ENCODE measurements at regions not wholly inside any gene's neighbourhood (a gene's known extent, or its start where the extent isn't known, plus 50 kb on each side); places are given as distances from the start of the nearest gene placed in this dataset.

DNA sequence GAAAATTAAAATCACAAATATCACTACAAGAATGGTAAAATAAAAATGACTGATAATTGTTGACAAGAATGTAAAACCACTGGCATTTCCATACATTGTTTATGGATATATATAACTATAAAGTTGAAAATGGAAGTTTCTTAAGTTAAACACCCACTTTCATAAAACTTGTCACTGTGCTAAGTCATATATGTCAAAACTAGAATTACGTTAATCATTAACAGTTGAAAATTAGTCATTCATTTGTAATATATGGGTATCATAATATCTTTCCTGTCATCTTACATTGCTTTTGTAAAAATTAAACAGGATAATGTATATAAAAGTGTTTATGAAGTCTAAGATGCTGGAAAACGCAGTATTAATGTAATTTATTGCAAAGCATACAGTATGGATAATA is 1398.6 kb upstream of the ALCAM start:
- TF ChIP-seq, protein P1, sequence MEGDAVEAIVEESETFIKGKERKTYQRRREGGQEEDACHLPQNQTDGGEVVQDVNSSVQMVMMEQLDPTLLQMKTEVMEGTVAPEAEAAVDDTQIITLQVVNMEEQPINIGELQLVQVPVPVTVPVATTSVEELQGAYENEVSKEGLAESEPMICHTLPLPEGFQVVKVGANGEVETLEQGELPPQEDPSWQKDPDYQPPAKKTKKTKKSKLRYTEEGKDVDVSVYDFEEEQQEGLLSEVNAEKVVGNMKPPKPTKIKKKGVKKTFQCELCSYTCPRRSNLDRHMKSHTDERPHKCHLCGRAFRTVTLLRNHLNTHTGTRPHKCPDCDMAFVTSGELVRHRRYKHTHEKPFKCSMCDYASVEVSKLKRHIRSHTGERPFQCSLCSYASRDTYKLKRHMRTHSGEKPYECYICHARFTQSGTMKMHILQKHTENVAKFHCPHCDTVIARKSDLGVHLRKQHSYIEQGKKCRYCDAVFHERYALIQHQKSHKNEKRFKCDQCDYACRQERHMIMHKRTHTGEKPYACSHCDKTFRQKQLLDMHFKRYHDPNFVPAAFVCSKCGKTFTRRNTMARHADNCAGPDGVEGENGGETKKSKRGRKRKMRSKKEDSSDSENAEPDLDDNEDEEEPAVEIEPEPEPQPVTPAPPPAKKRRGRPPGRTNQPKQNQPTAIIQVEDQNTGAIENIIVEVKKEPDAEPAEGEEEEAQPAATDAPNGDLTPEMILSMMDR (IDR thresholded peaks at IDR 0.05), result no peak
- no peak for TF ChIP-seq POLR2A (IDR thresholded peaks at IDR 0.05)
